Tibial artery (tissue), 4 donors: ENCODE measurements at regions not wholly inside any gene's neighbourhood (a gene's known extent, or its start where the extent isn't known, plus 50 kb on each side); places are given as distances from the start of the nearest gene placed in this dataset.

Experiments used
- DNase-seq, 2 donors: peaks; one replicate each; pipeline ENCODE4 v3.0.0-alpha.2; 2019
- H3K27ac ChIP-seq, 2 donors: fragments of 200-600 bp; sonication (generic) in 1 of 2; 1 replicate in 1 of 2; 2 replicates in 1 of 2; pipeline ENCODE4 v1.5.1; 2018 to 2019; ENCODE audit warnings: mild to moderate bottlenecking in 1 of 2
- H3K27me3 ChIP-seq, 2 donors: fragments of 200-600 bp; sonication (generic) in 1 of 2; one replicate each; pipeline versions ENCODE4 v1.5.1 to v1.6.0; 2016 to 2019
- H3K36me3 ChIP-seq, 3 donors: fragments of 200-600 bp; sonication (generic) in 2 of 3; one replicate each; pipeline ENCODE4 v1.5.1; 2016 to 2019; ENCODE audit warnings: mild to moderate bottlenecking in 2 of 3
- H3K4me1 ChIP-seq, 4 donors: fragments of 200-600 bp; sonication (generic) in 2 of 4; 1 replicate in 3 of 4; 2 replicates in 1 of 4; pipeline ENCODE4 v1.5.1; 2016 to 2019
- H3K4me3 ChIP-seq, 2 donors: fragments of 200-600 bp; sonication (generic) in 1 of 2; 1 replicate in 1 of 2; 2 replicates in 1 of 2; pipeline ENCODE4 v1.5.1; 2018 to 2019; ENCODE audit warnings: mild to moderate bottlenecking in 2 of 2
- H3K9me3 ChIP-seq, 3 donors: fragments of 200-600 bp; sonication (generic) in 1 of 3; one replicate each; pipeline ENCODE4 v1.5.1; 2016 to 2019
- CTCF ChIP-seq, 2 experiments: fragments of 200-600 bp in 1 of 2; fragments of 450-650 bp in 1 of 2; IDR thresholded peaks; one replicate each; pipeline ENCODE4 v1.5.1; 2017 to 2019; ENCODE audit warnings: antibody characterized with exemption in 2 of 2, mild to moderate bottlenecking in 1 of 2, moderate library complexity in 1 of 2
- intact Hi-C: fragments of 100-400 bp; cut with DNase I; formaldehyde crosslinking; loops from one replicate; pipeline ENCODE4 v1.15.0; 2023; ENCODE audit warnings: low total_unique reads

- DNase-seq, result peak in 1 of 2 donors; percentile 39
- intact Hi-C loops, result no loop called here
- H3K27ac ChIP-seq, result no peak overlapping the region
- no peak overlapping the region for H3K4me3 ChIP-seq
- H3K9me3 ChIP-seq, result no peaks in the 10 kb centered on the region
- peaks cover 0 to 29% (median 23%) of the 10 kb centered on the region in 4 donors for H3K4me1 ChIP-seq
- no peaks in the 10 kb centered on the region for H3K36me3 ChIP-seq
- TF ChIP-seq CTCF (IDR thresholded peaks at IDR 0.05), result no peak
- H3K27me3 ChIP-seq, result peaks cover 0 to 44% of the 10 kb centered on the region in 2 donors
Observed at GRCh38 chr1:17893891-17894631, 138.9 kb downstream of the ACTL8 start.

GRCh38 chr1:17895401-17895800 lies 140.3 kb downstream of the ACTL8 start:
- H3K27ac ChIP-seq, result no peak overlapping the region
- H3K4me3 ChIP-seq, result no peak overlapping the region
- no peaks in the 10 kb centered on the region for H3K9me3 ChIP-seq
- no peaks in the 10 kb centered on the region for H3K36me3 ChIP-seq
- peaks cover 0 to 24% (median 20%) of the 10 kb centered on the region in 4 donors for H3K4me1 ChIP-seq
- no peak for TF ChIP-seq CTCF (IDR thresholded peaks at IDR 0.05)
- H3K27me3 ChIP-seq, result peaks cover 0 to 31% of the 10 kb centered on the region in 2 donors
- intact Hi-C loops, result no loop called here
- peak in 1 of 2 donors; percentile 28 for DNase-seq

- H3K27me3 ChIP-seq, result peaks cover 0 to 31% of the 10 kb centered on the region in 2 donors
- intact Hi-C loops, result no loop called here
- H3K4me1 ChIP-seq, result peaks cover 0 to 18% (median 15%) of the 10 kb centered on the region in 4 donors
- DNase-seq, result peak in 1 of 2 donors; percentile 15
- H3K4me3 ChIP-seq, result no peak overlapping the region
- no peaks in the 10 kb centered on the region for H3K9me3 ChIP-seq
- H3K27ac ChIP-seq, result no peak overlapping the region
- no peaks in the 10 kb centered on the region for H3K36me3 ChIP-seq
- no peak for TF ChIP-seq CTCF (IDR thresholded peaks at IDR 0.05)
Observed at GRCh38 chr1:17895986-17896385, 140.9 kb downstream of the ACTL8 start.

- Histone ChIP-seq H3K27me3 (peaks cover 0 to 43% of the 10 kb centered on the region in 2 donors), H3K9me3 (no peaks in the 10 kb centered on the region), H3K4me1 (no peaks in the 10 kb centered on the region), H3K27ac (no peak overlapping the region), H3K4me3 (no peak overlapping the region), H3K36me3 (no peaks in the 10 kb centered on the region)
- DNase-seq, result no peak
- no peak for TF ChIP-seq CTCF (IDR thresholded peaks at IDR 0.05)
- intact Hi-C loops, result no loop called here
Observed at GRCh38 chr1:17903386-17903785, 148.3 kb downstream of the ACTL8 start.

- no peak overlapping the region for H3K4me3 ChIP-seq
- H3K36me3 ChIP-seq, result no peaks in the 10 kb centered on the region
- no peaks in the 10 kb centered on the region for H3K4me1 ChIP-seq
- TF ChIP-seq CTCF (IDR thresholded peaks at IDR 0.05), result no peak
- peak in 1 of 2 donors; percentile 20 for DNase-seq
- no peak overlapping the region for H3K27ac ChIP-seq
- intact Hi-C loops, result no loop called here
- peaks cover 0 to 47% of the 10 kb centered on the region in 2 donors for H3K27me3 ChIP-seq
- H3K9me3 ChIP-seq, result no peaks in the 10 kb centered on the region
Observed at GRCh38 chr1:17904290-17904689, 149.2 kb downstream of the ACTL8 start.
